AG04450 (cell line): ENCODE measurements at regions not wholly inside any gene's neighbourhood (a gene's known extent, or its start where the extent isn't known, plus 50 kb on each side); places are given as distances from the start of the nearest gene placed in this dataset.
"Not testable (repeated sequence)": the region's sequence is repeated elsewhere in the genome, so short reads cannot be mapped to it uniquely, and the experiment has no call there.

Experiments
- CTCF ChIA-PET: fragments of 300-600, 350-600 bp; formaldehyde crosslinking; extraction: SDS; loops from one replicate; lab custom pipeline; 2022; ENCODE audit warnings: antibody characterized with exemption, inconsistent platforms; lab: Charles Lee
- POLR2A ChIA-PET: fragments of 350-600 bp; formaldehyde crosslinking; extraction: SDS; loops from one replicate; lab custom pipeline; 2021; ENCODE audit warnings: antibody characterized with exemption, inconsistent platforms; lab: Yijun Ruan, JAX
- DNase-seq: peaks from one replicate; pipeline ENCODE4 v3.0.0-alpha.2; 2011; ENCODE audit warnings: low read depth, low spot score
- H3K27ac ChIP-seq: one replicate; pipeline ENCODE4 v1.5.1; 2012; ENCODE audit warnings: low read depth, low read length, control low read depth
- H3K27me3 ChIP-seq: one replicate; pipeline ENCODE4 v1.6.0; 2012; ENCODE audit warnings: low read length; ENCODE audit not compliant: control insufficient read depth, insufficient read depth
- H3K4me3 ChIP-seq: 2 replicates; pipeline ENCODE4 v1.5.1; 2011; ENCODE audit warnings: mild to moderate bottlenecking, low read depth, low read length, control low read depth
- H3K9me3 ChIP-seq: 2 replicates; pipeline ENCODE4 v1.5.1; 2012; ENCODE audit warnings: low read length; ENCODE audit not compliant: control insufficient read depth, insufficient read depth
- CTCF ChIP-seq: IDR thresholded peaks from 2 replicates; pipeline ENCODE4 v1.5.1; 2011; ENCODE audit warnings: low read depth, low read length, control low read depth, inconsistent platforms

- no peak for TF ChIP-seq CTCF
- H3K4me3 ChIP-seq = no peak overlapping the region
- no peaks in the 10 kb centered on the region for H3K9me3 ChIP-seq
- DNase-seq = peak; percentile 51
- CTCF ChIA-PET = interaction anchor here (1.4 kb wide), 1 partner anchor 12 kb away, joined by 3 read pairs; no protein-coding TSS in a partner anchor
- no peak overlapping the region for H3K27ac ChIP-seq
- POLR2A ChIA-PET = no interaction called here
- no peaks in the 10 kb centered on the region for H3K27me3 ChIP-seq
Measured at GRCh38 chr1:222974496-222974895, 159.7 kb downstream of the DISP1 start.

GRCh38 chr1:222975472-222976122 is 160.8 kb downstream of the DISP1 start:
- Histone ChIP-seq H3K27me3 (no peaks in the 10 kb centered on the region), H3K4me3 (no peak overlapping the region), H3K9me3 (no peaks in the 10 kb centered on the region), H3K27ac (no peak overlapping the region)
- POLR2A ChIA-PET = no interaction called here
- CTCF ChIA-PET = no interaction called here
- no peak for DNase-seq
- no peak for TF ChIP-seq CTCF

- CTCF ChIA-PET = no interaction called here
- POLR2A ChIA-PET = no interaction called here
- Histone ChIP-seq H3K27me3 (no peaks in the 10 kb centered on the region), H3K9me3 (no peaks in the 10 kb centered on the region), H3K27ac (no peak overlapping the region), H3K4me3 (no peak overlapping the region)
- no peak for TF ChIP-seq CTCF
- DNase-seq = no peak
Measured at GRCh38 chr1:222976453-222976852, 161.6 kb downstream of the DISP1 start.

- DNase-seq, H3K27me3 ChIP-seq, H3K9me3 ChIP-seq, H3K4me3 ChIP-seq, H3K27ac ChIP-seq, POLR2A ChIA-PET: not testable (repeated sequence)
- CTCF ChIA-PET = interaction anchor here (0.5 kb wide), 1 partner anchor 170 kb away, joined by 3 read pairs; no protein-coding TSS in a partner anchor
Measured at GRCh38 chr1:222977294-222977693, 162.5 kb downstream of the DISP1 start.

- POLR2A ChIA-PET = no interaction called here
- no peak for DNase-seq
- Histone ChIP-seq H3K27me3 (no peaks in the 10 kb centered on the region), H3K4me3 (no peak overlapping the region), H3K9me3 (no peaks in the 10 kb centered on the region), H3K27ac (no peak overlapping the region)
- TF ChIP-seq CTCF = no peak
- CTCF ChIA-PET = interaction anchor here (0.6 kb wide), 1 partner anchor 9 kb away, joined by 3 read pairs; no protein-coding TSS in a partner anchor
Measured at GRCh38 chr1:222979561-222979960, 163.5 kb downstream of the TLR5 start.
